ENCODE measurements at regions not wholly inside any gene's neighbourhood (a gene's known extent, or its start where the extent isn't known, plus 50 kb on each side); places are given as distances from the start of the nearest gene placed in this dataset.

DNA sequence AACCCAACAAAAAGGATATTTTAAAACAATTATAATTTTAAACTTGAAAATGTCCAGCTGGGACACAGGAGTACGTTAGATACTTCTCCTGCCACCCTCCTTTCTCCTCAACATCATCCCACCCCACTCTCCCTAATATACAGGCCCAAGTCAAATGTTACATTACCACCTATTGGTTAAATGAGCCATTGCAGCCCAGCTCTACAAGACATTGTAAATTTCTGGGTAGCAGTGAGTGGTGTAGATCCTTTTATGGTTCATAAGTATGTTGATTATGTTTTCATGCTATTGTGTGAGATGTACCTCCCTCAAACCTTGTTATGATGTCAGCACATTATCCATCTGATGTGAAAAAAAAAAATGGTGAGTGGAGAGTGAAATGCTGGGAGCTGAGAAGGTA, 187.1 kb upstream of the BCOR start:
- TF ChIP-seq POLR2AphosphoS5 (IDR thresholded peaks at IDR 0.05; ENCODE audit: low read depth, low read length) (no peak), GATA2 (CRISPR knock-in tag; IDR thresholded peaks at IDR 0.05) (no peak), SIN3A (IDR thresholded peaks at IDR 0.05; ENCODE audit: borderline replicate concordance, low read depth, low read length) (no peak)

Data from SK-N-SH (cell line).